Hematopoietic multipotent progenitor cell treated with erythropoietin and hydrocortisone succinate and interleukin-3 and kit ligand, for 8 days (in vitro differentiated cells): ENCODE measurements at regions not wholly inside any gene's neighbourhood (a gene's known extent, or its start where the extent isn't known, plus 50 kb on each side); places are given as distances from the start of the nearest gene placed in this dataset.
"Not testable (repeated sequence)": the region's sequence is repeated elsewhere in the genome, so short reads cannot be mapped to it uniquely, and the experiment has no call there.

Experiments used
- DNase-seq: peaks from one replicate; pipeline ENCODE4 v3.0.0-alpha.2; 2015

DNA sequence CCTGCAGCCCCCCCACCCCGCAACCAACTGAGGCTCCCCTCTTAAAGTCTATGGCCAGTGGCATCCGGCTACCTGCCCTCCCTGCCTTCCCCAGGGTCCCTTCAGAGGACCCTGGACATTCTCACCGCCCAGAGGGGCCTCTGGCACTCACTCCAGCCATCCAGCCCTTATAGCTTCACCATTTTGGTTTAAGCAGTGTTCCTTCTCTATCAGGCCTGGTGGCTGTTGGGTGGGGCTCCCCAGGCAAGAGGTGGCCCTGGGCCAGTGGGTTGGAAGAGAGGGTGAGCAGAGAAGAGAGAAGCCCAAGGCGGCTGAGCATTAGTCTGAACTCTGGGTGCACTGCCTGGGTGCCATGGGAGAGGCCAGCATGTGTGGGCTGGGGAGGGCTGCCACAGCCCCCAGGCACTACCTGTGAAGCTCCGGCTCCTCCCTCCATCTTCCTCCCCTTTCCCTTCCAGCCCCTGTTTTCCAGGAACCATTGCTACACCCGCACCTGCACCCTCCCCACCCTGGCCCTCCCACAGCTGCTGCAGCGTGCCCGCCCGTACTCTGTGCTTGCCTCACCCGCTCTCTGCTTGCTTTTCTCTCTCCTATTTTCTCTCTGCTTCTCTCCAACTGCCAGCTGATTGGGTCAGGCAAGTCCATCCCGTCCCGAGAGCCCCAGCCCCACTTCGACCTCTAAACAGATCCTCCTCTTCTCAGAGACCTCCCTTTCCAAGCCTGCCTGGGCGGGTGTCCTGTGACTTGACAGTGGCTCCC, 168.2 kb downstream of the TBC1D2B start:
- peak; percentile 76 for DNase-seq

DNA sequence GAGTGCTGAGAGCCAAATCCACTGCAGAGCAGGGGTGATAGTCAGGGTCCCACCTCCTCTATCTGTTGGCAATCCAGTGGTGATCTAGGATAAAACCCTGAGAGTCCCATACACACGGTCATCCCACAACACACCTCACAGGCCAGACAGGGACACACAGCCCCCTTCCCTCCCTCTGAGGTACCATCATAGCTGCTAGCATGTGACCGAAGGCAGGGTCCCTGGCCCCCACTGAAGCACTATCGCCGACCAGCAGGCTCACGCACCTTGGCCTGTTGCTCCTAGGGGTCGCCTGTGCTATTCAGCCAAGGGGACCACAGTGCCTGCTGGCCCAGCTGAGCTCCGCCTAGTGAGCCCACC, 168.8 kb downstream of the TBC1D2B start:
- DNase-seq = not testable (repeated sequence)

DNA sequence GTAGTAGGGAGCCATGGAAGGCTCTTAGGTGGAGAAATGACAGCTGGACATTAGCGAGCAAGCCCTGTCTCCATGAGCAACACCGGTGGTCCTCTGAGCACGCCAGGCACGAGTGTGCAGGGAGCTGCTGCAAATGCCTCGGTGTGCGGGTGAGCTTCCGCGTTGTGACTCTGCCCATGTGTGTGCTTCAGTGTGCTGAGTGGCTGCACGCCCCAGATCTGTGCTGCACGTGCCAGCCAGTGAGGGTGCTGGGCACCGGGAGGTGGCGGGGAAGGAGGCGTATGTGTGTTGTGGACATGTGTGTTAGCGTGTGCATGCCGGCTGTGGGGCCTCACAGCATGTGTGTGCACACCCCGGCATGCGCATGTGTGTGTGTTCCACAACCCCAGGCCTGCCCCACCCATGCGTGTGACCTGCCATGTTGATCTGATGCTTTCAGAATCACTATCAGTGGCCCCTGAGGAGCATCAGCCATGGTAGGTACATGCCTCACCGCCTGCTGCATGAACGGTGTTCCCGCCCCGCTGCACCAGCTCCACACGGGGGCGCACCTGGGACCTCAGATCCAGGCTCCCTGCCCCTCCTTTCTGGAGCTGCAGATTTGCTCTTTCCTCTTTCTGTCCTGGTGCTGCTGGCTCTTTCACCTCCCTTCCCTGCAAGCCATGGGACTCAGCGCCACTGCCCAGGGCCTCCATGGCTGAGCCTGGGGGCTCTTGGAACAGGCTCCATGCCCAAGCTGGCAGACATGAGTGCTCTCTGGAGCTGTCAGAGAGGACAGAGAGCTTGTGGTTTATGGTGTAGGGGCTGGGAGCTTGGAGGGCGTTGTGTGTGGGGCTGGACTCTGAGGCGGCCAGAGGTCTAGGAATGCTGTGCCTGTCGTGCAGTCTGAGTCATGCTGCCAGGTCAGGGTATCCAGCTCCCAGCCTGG, 169.4 kb downstream of the TBC1D2B start:
- peak; percentile 74 for DNase-seq

DNA sequence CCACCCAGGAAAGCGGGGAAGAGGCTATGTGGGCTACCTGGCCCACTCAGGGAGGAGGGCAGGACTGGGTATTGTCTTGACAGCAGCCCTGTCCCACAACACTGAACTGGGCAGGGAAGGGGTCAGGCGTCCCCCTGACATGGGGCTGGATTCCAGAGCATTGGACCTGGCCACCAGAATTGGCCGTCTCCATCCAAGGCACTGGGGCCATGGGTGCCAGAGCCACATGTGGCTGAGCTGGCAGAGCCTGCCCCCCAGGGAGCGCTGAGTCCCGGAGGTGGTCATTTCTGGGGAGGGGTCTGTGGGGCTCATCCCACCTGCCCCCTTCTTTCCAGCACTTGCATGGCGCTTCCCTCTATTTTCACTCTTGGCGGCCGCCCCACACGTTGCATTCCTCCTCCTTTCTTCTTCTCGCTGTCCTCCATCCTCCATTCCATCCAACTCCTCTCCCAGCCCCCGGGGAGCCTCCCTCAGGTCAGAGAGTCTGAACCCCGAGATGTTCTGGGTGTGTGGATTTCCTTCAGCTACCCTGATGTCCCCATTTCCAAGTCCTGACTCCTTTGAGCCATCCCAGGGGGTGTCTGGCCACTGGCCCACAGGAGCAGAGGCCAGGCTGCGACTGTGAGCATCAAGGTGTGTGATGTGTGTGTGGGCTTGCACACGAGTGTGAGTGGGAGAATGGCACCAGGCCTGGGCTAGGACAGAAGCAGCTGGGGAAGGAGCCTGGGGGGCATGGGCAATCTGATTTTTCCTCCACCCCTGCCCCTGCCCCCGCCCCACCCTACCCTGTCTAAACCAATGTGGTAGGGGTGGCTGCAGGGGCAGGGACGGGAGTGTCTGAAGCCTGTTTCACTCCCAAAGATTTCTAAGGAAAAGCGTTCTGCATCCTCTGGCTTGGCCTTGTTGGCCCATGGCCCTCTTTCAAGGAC, 171.2 kb downstream of the TBC1D2B start:
- DNase-seq = not testable (repeated sequence)

DNA sequence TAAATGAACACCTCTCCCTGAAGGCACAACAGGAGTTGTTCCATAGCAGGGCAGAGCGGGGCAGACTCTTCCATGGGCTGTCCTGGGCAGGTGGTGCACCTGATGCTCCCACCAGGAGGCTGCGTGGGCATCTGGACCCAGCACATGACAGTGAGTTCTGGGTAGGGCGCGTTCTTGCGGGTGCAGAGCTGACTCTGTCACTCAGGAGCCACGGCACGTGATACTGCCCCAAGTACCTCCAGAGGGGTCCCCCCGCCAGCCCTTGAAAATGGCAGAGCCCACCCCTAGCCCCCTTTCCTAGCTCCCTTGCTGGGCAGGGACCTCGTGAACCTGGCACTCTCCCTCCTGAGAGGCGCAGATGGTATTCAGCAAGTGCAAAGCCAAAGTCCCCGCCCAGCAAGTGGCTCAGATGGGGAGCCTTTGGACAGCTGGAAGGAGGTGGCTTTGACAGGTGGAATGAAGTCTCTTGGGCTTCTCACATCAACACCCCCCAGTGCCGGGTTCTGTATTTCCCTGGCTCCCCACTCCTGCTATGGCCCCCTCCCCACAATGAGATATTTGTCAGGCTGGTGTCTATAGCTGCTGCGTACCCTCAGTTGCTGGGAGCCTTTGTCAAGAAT, 172.1 kb downstream of the TBC1D2B start:
- no peak for DNase-seq

DNA sequence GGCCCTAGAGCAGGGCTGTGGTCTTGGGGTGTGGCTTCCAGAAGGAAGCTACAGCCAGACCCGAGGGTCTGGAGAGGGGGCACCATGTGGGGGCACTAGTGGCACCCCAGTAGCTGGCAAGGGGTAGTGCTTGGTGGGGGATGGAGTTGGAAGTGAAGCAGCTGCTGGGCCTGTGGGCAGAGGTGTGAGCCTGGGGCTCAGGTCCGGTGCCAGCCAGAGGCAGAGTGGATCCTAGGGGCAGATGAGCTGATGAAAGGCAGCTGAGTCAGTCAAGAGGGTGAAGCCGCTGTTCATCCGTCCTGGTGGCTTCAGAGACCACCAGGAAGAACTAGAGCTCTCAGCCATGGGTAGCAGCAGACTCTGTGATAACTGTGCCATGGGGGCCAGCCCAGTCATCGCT, 172.6 kb downstream of the TBC1D2B start:
- no peak for DNase-seq

DNA sequence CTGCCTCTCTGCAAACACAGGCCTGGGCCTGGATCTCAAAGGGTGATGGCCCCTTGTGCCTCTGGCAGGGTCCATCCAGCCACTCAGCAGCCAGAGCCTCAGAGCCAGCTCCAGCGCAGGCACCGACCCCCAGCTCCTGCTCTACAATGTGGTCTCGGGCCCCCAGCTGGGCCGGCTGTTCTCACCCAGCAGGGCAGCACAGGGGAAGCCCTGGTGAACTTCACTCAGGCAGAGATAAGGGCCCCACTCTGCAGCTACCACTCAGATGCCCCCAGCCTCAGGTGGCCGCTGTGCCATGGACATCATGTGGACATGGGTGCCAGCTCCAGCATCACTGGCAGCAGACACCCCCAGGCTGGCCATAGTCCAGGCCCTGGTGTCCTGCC, 173.1 kb downstream of the TBC1D2B start:
- DNase-seq = no peak

DNA sequence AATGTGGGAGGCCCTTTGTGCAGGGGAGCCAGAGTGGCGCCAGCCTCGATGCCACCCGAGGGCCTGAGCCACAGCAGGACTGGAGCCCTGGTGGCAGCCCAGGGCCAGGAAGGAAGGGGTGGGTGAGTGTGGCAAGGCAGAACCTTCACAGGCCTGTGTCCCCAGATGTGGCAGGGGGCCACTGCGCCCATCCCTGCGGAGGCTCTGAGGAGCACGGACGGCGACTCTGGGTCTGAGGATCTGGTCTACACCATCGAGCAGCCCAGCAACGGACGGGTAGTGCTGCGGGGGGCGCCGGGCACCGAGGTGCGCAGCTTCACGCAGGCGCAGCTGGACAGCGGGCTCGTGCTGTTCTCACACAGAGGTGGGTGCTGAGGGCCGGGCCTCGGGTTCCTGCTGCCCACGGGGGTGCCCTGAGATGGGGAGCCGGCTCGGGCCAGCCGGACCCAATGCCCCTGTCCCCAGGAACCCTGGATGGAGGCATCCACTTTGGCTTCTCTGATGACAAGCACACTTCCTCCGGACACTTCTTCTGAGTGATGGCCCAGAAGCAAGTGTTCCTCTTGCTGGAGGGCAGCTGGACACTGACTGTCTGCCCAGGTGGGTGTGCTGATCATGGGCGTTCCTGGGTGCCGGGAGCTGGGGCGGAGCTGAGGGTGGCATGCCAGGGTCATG, 173.6 kb downstream of the TBC1D2B start:
- DNase-seq = not testable (repeated sequence)

DNA sequence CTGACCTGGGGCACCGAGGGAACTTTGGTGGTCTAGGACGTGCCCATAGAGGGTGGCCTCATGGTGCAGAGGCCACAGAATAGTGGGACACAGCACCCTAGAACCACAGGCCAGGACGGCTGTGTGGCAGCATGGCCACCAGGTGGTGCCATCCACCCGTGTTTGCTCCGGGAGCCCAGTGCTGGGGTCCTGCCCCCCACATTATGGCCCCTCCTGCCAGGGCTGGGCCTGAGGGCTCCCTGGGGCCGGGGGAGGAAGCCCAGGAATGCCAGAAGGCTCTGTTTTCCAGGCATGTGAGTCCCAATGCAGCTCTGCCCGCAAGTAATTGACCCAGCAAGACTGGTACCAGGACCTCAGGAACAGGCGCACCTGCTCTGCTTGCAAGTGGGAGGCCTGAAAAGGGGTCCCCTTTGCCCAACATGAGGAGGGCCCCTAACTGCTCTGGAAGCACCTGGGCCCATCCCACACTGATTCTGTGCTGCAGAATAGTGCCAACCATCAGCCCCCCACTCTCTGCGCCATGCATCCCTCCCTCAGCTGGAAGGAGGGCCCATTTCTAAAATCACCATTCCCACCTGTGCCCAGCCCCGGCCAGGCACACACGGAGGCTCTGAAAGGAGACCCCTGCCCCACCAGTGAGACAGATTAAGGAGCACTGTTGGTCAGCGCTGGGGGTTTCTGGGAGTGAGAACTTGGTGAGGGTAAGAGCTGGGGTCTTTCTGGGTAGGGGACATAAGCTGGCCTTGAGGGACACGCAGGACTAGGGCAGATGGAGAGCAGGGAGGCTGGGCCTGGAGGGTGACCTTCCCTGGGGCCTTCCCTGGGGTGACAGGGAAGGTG, 174.4 kb downstream of the TBC1D2B start:
- peak; percentile 21 for DNase-seq

DNA sequence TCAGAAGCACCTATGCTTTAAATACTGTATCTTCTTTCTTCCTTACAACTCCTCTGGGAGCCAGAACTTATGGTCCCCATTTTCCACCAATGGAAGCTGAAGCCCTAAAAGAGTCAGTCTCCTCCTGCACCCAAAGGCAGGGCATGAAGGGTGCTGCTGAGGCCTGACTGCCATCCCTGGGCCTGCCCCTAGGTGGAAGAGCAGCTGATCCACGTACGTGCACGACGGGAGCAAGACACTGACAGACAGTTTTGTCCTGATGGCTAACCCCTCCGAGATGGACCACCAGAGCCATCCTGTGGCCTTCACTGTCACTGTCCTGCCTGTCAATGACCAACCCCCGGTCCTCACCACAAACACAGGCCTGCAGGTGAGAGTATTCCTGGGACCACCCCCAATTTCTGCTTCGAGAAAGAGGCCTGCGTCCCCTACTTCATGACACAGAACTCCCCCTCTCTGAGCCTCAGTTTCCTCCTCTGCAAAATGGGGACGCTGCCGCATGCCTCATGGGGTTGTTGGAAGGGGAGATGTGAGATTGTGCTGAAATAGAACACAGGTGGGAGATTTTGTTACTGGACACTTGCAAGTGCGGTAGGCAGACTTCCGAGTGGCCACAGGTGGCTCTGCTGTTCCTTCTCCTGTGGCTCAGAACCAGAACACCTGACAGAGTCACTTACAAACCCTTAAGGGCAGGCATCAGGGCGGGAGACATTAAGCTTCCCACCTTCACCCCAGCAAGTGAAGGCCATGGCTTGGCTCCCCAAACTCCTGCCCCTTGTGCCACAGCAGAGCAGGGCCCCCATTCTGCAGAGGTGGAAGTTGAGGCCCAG, 175.4 kb downstream of the TBC1D2B start:
- no peak for DNase-seq

DNA sequence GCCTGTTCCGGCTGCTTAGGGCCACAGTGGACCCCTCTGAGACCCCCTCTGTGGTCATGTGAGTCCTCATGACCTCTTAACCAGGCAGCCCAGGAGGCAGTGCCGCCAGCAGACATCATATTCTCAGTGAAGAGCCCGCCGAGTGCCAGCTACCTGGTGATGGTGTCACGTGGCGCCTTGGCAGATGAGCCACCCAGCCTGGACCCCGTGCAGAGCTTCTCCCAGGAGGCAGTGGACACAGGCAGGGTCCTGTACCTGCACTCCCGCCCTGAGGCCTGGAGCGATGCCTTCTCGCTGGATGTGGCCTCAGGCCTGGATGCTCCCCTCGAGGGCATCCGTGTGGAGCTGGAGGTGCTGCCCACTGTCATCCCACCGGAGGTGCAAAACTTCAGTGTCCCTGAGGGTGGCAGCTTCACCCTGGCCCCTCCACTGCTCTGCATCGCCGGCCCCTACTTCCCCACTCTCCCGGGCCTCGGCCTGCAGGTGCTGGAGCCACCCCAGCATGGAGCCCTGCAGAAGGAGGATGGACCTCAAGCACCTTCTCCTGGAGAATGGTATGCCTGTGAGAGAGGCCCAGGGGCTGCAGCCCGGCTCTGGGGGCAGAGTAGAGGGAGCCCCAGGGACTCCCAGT, 176.1 kb downstream of the TBC1D2B start:
- no peak for DNase-seq

DNA sequence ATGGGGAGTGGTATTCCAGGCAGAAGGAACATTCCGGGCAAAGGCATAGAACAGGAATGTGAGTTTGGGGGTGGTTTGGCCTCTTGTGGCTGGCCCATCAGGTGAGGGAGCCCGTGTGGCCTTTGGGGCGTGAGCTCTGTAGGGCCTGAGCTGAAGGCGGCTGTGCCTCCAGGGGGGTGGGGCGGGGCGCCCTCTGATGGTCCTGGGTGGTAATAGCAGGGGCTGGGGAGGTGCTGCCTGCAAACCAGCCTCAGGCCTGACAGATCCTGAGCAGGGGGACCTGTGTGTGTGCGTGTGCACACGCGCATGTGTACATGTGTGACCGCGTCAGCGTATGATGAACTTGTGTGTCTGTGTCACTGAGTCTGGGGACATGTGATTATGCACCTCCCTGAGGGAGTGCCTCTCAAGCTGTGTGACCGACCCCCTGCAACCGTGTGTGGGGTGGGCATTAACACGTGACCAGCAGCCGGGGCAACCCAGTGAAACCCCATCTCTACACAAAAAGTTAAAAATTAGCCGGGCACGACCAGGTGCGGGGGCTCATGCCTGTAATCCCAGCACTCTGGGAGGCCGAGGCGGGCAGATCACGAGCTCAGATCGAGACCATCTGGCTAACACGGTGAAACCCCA, 177.1 kb downstream of the TBC1D2B start:
- DNase-seq = peak; percentile 41

DNA sequence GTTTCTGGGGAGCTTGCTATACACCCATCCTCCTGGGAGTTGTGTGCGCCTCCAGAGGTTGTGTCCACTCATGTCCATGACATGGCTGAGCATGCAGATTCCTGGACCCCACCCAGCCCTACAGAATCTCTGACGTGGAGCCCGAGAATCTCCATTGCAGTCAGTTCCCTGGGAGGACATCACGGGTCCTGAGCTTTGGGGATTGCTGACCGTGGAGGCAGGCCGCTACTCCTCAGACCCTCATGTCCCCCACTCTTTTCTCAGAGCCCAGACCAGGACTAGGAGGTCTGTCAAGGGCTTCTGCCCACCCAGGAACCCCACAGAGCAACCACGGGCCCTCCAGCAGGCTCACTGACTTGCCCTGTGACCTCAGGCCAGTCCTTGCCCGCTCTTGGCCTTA, 177.7 kb downstream of the TBC1D2B start:
- DNase-seq = not testable (repeated sequence)

DNA sequence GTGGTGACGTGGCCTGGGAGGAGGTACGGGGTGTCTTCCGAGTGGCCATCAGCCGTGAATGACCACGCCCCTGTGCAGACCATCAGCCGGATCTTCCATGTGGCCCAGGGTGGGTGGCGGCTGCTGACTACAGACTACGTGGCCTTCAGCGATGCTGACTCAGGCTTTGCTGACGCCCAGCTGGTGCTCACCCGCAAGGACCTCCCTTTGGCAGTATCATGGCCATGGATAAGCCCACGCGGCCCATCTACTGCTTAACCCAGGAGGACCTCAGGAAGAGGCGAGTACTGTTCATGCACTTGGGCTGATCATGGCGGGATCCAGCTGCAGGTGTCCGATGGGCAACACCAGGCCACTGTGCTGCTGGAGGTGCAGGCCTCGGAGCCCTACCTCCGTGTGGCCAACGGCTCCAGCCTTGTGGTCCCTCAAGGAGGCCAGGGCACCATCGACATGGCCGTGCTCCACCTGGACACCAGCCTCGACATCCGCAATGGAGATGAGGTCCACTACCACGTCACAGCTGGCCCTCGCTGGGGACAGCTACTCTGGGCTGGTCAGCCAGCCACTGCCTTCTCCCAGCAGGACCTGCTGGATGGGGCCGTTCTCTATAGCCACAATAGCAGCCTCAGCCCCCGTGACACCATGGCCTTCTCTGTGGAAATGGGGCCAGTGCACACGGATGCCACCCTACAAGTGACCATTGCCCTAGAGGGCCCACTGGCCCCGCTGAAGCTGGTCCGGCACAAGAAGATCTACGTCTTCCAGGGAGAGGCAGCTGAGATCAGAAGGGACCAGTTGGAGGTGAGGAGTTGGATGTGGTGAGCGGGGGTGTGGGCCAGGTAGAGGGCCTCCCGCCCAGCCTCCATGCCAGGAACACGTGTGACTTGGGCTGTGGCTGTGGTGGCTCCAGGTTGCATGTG, 178.4 kb downstream of the TBC1D2B start:
- DNase-seq = no peak

DNA sequence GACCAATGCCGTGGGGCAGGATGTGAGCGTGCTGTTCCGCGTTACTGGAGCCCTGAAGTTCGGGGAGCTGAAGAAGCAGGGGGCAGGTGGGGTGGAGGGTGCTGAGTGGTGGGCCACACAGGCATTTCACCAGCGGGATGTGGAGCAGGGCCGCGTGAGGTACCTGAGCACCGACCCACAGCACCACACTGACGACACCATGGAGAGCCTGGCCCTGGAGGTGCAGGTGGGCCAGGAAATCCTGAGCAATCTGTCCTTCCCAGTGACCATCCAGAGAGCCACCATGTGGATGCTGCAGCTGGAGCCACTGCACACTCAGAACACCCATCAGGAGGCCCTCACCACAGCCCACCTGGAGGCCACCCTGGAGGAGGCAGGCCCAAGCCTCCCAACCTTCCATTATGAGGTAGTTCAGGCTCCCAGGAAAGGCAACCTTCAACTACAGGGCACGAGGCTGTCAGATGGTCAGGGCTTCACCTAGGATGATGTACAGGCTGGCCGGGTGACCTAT, 179.6 kb downstream of the TBC1D2B start:
- DNase-seq = no peak

DNA sequence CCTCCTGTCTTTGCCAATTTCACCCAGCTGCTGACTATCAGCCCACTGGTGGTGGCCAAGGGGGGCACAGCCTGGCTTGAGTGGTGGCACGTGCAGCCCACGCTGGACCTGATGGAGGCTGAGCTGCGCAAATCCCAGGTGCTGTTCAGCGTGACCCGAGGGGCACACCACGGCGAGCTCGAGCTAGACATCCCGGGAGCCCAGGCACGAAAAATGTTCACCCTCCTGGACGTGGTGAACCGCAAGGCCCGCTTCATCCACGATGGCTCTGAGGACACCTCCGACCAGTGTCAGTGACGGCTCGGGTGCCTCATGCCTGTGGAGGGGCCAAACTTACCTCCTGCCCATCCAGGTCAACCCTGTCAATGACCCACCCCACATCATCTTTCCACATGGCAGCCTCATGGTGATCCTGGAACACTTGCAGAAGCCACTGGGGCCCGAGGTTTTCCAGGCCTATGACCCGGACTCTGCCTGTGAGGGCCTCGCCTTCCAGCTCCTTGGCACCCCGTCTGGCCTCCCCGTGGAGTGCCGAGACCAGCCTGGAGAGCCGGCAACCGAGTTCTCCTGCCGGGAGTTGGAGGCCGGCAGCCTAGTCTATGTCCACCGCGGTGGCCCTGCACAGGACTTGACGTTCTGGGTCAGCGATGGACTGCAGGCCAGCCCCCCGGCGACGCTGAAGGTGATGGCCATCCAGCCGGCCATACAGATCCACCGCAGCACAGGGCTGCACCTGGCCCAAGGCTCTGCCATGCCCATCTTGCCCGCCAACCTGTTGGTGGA, 180.2 kb downstream of the TBC1D2B start:
- not testable (repeated sequence) for DNase-seq
